SH-SY5Y (cell line): ENCODE measurements at regions not wholly inside any gene's neighbourhood (a gene's known extent, or its start where the extent isn't known, plus 50 kb on each side); places are given as distances from the start of the nearest gene placed in this dataset.

ENCODE experiments used
- GATA2 ChIP-seq: IDR thresholded peaks from 2 replicates; pipeline ENCODE4 v1.6.1; 2011; ENCODE audit warnings: mild to moderate bottlenecking, low read depth, low read length
- GATA3 ChIP-seq: IDR thresholded peaks from 2 replicates; pipeline ENCODE4 v1.6.1; 2011; ENCODE audit warnings: low read depth, mild to moderate bottlenecking, low read length, moderate library complexity

GRCh38 chr2:212732860-212733259 lies 194.3 kb upstream of the ERBB4 start:
- no peak for TF ChIP-seq GATA2
- no peak for TF ChIP-seq GATA3
